ENCODE measurements at regions not wholly inside any gene's neighbourhood (a gene's known extent, or its start where the extent isn't known, plus 50 kb on each side); places are given as distances from the start of the nearest gene placed in this dataset.

DNA sequence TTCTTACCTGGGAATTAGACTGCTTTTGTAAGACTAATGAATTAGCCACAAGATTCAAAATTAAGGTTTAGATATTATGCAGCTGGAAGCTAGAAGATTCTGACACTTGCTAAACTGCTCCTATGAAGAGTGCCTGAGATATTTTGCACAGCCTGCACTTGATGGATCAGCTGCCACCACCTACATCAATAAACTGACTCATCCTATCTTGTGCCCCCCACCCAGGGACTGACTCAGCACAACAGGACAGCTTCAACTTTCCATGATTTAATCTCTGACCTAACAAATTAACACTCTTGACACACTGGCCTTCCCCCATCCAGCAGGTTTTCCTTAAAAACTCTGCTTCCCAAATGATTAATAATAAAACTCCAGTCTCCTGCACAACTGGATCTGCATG, 1072.3 kb downstream of the CDY2B start (continued):
- TF ChIP-seq CHD2 (IDR thresholded peaks at IDR 0.05; ENCODE audit: low read length) (no peak), SP2 (IDR thresholded peaks at IDR 0.05; ENCODE audit: low read length) (no peak)
- TF ChIP-seq, protein P1, sequence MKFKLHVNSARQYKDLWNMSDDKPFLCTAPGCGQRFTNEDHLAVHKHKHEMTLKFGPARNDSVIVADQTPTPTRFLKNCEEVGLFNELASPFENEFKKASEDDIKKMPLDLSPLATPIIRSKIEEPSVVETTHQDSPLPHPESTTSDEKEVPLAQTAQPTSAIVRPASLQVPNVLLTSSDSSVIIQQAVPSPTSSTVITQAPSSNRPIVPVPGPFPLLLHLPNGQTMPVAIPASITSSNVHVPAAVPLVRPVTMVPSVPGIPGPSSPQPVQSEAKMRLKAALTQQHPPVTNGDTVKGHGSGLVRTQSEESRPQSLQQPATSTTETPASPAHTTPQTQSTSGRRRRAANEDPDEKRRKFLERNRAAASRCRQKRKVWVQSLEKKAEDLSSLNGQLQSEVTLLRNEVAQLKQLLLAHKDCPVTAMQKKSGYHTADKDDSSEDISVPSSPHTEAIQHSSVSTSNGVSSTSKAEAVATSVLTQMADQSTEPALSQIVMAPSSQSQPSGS (IDR thresholded peaks at IDR 0.05; ENCODE audit: low read length), result no peak
